Mesothelial cell of epicardium (in vitro differentiated cells): ENCODE measurements at regions not wholly inside any gene's neighbourhood (a gene's known extent, or its start where the extent isn't known, plus 50 kb on each side); places are given as distances from the start of the nearest gene placed in this dataset.

Experiments used
- DNase-seq, 2 experiments: peaks; one replicate each; pipeline ENCODE4 v3.0.0; 2021; ENCODE audit warnings: low spot score in 2 of 2; ENCODE audit not compliant: unreplicated experiment in 2 of 2
- H3K27ac Mint-ChIP-seq: 2 replicates; pipeline ENCODE4 v1.8.0; 2021; ENCODE audit warnings: mixed read lengths
- H3K27me3 Mint-ChIP-seq: 2 replicates; pipeline ENCODE4 v1.8.0; 2021; ENCODE audit warnings: low read depth, mixed read lengths
- H3K36me3 Mint-ChIP-seq: 2 replicates; pipeline ENCODE4 v1.8.0; 2021; ENCODE audit warnings: mixed read lengths
- H3K4me1 Mint-ChIP-seq: 2 replicates; pipeline ENCODE4 v1.8.0; 2021; ENCODE audit warnings: mixed read lengths
- H3K4me3 Mint-ChIP-seq: 2 replicates; pipeline ENCODE4 v1.8.0; 2021; ENCODE audit warnings: mild to moderate bottlenecking, moderate library complexity, mixed read lengths
- H3K9me3 Mint-ChIP-seq: 2 replicates; pipeline ENCODE4 v1.8.0; 2021; ENCODE audit warnings: mixed read lengths
- TF ChIP-seq, protein P1 (sequence below): fragments of 200-600 bp; sonication (generic); IDR thresholded peaks from one replicate; pipeline ENCODE4 v1.5.0; 2021; ENCODE audit warnings: antibody characterized with exemption; ENCODE audit not compliant: unreplicated experiment

DNA sequence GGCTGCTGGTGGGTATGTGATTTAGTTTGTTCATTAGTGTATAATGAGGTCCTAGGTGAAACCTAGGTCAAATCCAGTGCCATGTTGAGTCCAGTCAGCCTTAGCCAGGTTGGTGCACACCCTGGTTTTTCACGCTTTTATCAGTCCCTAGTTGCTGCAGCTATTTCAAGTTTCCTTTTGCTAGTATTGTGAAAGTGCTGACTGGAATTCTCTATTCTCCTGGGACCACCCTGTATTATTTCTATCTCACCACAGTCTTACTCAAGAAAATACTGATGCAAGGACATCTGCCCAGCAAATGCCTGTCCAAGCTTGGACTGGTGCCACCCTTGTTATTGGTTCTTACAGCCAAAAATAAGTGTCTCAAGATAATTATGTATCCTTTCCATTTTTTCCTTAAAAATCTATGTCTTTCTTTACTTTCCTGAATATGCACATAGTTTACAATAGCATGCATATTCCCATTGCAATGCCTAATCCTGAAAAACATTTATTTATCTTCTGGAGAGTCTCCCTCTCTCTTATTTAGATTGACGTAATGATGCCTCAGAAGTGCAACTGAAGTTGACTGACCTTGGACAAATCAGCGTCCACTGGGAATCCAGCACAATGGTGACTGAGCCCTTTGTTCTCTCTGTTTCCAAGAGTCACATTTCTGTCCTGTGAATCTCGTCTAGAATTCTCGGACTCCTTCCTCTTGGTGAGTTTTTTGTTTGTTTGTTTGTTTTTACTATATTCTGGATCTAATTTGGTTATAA is 1075.0 kb downstream of the CDH9 start:
- H3K27ac Mint-ChIP-seq: no peak overlapping the region
- no peaks in the 10 kb centered on the region for H3K4me1 Mint-ChIP-seq
- no peak overlapping the region for H3K4me3 Mint-ChIP-seq
- peaks cover 8% of the 10 kb centered on the region for H3K9me3 Mint-ChIP-seq
- TF ChIP-seq, protein P1, sequence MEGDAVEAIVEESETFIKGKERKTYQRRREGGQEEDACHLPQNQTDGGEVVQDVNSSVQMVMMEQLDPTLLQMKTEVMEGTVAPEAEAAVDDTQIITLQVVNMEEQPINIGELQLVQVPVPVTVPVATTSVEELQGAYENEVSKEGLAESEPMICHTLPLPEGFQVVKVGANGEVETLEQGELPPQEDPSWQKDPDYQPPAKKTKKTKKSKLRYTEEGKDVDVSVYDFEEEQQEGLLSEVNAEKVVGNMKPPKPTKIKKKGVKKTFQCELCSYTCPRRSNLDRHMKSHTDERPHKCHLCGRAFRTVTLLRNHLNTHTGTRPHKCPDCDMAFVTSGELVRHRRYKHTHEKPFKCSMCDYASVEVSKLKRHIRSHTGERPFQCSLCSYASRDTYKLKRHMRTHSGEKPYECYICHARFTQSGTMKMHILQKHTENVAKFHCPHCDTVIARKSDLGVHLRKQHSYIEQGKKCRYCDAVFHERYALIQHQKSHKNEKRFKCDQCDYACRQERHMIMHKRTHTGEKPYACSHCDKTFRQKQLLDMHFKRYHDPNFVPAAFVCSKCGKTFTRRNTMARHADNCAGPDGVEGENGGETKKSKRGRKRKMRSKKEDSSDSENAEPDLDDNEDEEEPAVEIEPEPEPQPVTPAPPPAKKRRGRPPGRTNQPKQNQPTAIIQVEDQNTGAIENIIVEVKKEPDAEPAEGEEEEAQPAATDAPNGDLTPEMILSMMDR: no peak
- DNase-seq: no peak
- H3K27me3 Mint-ChIP-seq: no peaks in the 10 kb centered on the region
- H3K36me3 Mint-ChIP-seq: no peaks in the 10 kb centered on the region

DNA sequence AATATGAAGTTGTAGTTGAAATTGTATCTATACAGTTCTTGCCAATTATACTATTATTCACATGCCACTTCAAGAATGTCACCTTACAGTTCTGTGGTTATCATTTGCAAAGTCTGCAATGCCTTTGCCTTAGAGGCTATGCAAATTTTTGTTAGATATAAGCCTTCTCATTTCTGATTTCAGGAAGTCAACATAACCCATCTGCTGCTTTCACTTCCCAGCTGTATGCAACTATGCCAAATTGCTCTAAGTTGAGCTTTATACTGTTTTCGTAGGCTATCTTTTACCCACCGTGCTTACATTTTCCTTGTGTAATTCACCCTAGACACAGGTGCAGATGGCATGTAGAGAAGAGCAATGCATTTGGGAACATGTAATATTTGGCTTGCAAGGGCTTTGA is 1083.0 kb downstream of the CDH9 start:
- Mint-ChIP-seq H3K4me1 (peaks cover 3% of the 10 kb centered on the region), H3K9me3 (no peaks in the 10 kb centered on the region), H3K27ac (no peak overlapping the region), H3K36me3 (no peaks in the 10 kb centered on the region), H3K4me3 (no peak overlapping the region), H3K27me3 (no peaks in the 10 kb centered on the region)
- no peak for DNase-seq
- TF ChIP-seq, protein P1: no peak

DNA sequence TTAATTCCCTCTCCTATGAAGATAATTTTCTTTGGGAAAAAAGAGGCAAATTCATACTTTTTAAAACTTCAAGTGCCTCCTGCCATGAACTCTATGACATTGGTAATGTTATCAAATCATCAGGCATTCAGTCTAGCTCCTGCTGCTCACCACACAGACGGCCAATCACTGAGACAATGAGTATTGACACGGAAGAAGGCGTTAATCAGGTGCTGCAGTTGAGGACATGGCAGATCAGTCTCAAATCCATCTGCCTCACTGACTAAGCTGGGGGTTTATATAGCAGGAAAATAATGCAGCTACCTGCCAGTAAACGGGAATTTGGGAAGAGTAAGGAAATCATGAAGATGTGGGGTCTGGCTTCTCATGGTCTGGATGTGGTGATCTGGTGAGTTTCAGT is 1087.7 kb downstream of the CDH9 start:
- H3K36me3 Mint-ChIP-seq: no peaks in the 10 kb centered on the region
- H3K27ac Mint-ChIP-seq: no peak overlapping the region
- H3K4me1 Mint-ChIP-seq: peaks cover 8% of the 10 kb centered on the region
- H3K27me3 Mint-ChIP-seq: no peaks in the 10 kb centered on the region
- no peaks in the 10 kb centered on the region for H3K9me3 Mint-ChIP-seq
- TF ChIP-seq, protein P1: no peak
- no peak for DNase-seq
- H3K4me3 Mint-ChIP-seq: no peak overlapping the region

DNA sequence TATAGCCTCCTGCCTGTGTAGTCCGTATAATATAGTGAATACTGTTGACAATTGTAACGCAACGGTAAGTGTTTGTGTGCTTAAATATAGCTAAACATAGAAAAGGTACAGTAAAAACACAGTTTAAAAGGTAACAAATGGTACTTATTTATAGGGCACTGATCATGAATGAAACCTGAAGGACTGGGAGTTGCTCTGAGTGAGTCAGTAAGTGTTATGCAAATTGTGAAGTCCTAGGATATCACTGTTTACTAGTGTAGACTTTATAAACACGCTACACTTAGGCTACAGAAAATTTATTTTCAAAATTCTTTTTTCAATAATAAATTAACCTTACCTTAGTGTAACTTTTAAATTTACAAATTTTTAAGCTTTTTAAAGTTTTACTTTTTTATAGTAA is 1090.1 kb downstream of the CDH9 start:
- H3K4me3 Mint-ChIP-seq: no peak overlapping the region

DNA sequence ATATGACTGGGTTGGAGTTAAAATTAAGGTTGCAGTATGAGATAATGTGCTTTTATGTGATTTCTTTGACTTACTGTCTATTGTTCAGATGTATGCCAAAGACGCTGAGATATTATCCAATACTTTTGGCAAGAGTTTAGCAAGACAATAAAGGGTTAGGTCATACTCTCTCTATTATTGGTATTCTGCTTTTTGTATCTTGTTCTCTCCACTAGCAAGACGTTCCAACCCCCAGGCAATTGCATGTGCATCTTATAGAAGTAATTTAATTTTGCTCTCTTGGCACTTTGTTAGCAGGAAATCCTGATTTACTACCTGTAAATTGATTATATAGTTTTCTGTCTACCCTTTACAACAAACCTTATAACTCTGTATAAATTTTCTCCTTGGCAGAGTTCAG is 1093.6 kb downstream of the CDH9 start:
- H3K27me3 Mint-ChIP-seq: no peaks in the 10 kb centered on the region
- TF ChIP-seq, protein P1: no peak
- no peak overlapping the region for H3K4me3 Mint-ChIP-seq
- no peak for DNase-seq
- peaks cover 17% of the 10 kb centered on the region for H3K4me1 Mint-ChIP-seq
- no peak overlapping the region for H3K27ac Mint-ChIP-seq
- H3K9me3 Mint-ChIP-seq: no peaks in the 10 kb centered on the region
- no peaks in the 10 kb centered on the region for H3K36me3 Mint-ChIP-seq

More for the DNA sequence above, 1090.1 kb downstream of the CDH9 start:
- Mint-ChIP-seq H3K27ac (no peak overlapping the region), H3K9me3 (no peaks in the 10 kb centered on the region), H3K27me3 (no peaks in the 10 kb centered on the region), H3K4me1 (peaks cover 17% of the 10 kb centered on the region), H3K36me3 (no peaks in the 10 kb centered on the region)
- TF ChIP-seq, protein P1: no peak
- DNase-seq: no peak
